Transverse colon (tissue), 4 donors: ENCODE measurements at regions not wholly inside any gene's neighbourhood (a gene's known extent, or its start where the extent isn't known, plus 50 kb on each side); places are given as distances from the start of the nearest gene placed in this dataset.
"Not testable (repeated sequence)": the region's sequence is repeated elsewhere in the genome, so short reads cannot be mapped to it uniquely, and the experiment has no call there.

Experiments used
- DNase-seq: peaks from one replicate; pipeline ENCODE4 v3.0.0-alpha.2; 2019
- H3K27ac ChIP-seq, 4 donors: fragments of 200-600 bp; sonication (generic); 2 replicates each; pipeline ENCODE4 v1.5.1; 2016 to 2018; ENCODE audit warnings: inconsistent platforms in 4 of 4
- H3K27me3 ChIP-seq: fragments of 200-600 bp; sonication (generic); 2 replicates; pipeline ENCODE4 v1.5.1; 2017; ENCODE audit warnings: inconsistent platforms
- H3K36me3 ChIP-seq, 4 donors: fragments of 200-600 bp; sonication (generic); 2 replicates each; pipeline ENCODE4 v1.5.1; 2017 to 2019; ENCODE audit warnings: inconsistent platforms in 4 of 4
- H3K4me1 ChIP-seq, 4 donors: fragments of 200-600 bp; sonication (generic); 2 replicates each; pipeline ENCODE4 v1.5.1; 2017 to 2020; ENCODE audit warnings: inconsistent platforms in 4 of 4
- H3K4me3 ChIP-seq, 4 donors: fragments of 200-600 bp; sonication (generic); 1 replicate in 1 of 4; 2 replicates in 3 of 4; pipeline versions ENCODE4 v1.5.1 to v1.6.1; 2017 to 2019; ENCODE audit warnings: inconsistent platforms in 4 of 4
- H3K9me3 ChIP-seq, 2 donors: fragments of 200-600 bp; sonication (generic); 2 replicates each; pipeline ENCODE4 v1.5.1; 2017 to 2019; ENCODE audit warnings: inconsistent platforms in 2 of 2
- EP300 ChIP-seq: sonication (generic); formaldehyde crosslinking; IDR thresholded peaks from one replicate; pipeline ENCODE4 v1.6.1; 2017; ENCODE audit warnings: antibody characterized with exemption, low read depth
- POLR2A ChIP-seq: fragments of 450-650 bp; IDR thresholded peaks from one replicate; pipeline ENCODE4 v1.6.1; 2016; ENCODE audit warnings: antibody characterized with exemption, mild to moderate bottlenecking, moderate library complexity
- POLR2AphosphoS5 ChIP-seq, 3 donors: sonication (generic); formaldehyde crosslinking; IDR thresholded peaks; one replicate each; pipeline ENCODE4 v1.6.1; 2016; ENCODE audit warnings: antibody characterized with exemption in 3 of 3
- WGBS, 2 donors: methylation state at CpG; one replicate each; pipeline ENCODE4 v1.1.5; 2018; ENCODE audit warnings: low coverage in 1 of 2; 5-methylcytosine and 5-hydroxymethylcytosine counted together
- in situ Hi-C, 4 donors: fragments of 200-750 bp; cut with MboI; loops; one replicate each; pipeline versions ENCODE4 v1.15.0 to v1.15.1; 2017; ENCODE audit warnings: low sequenced_read_pairs in 3 of 4, low pct_ligation_motif_present in 1 of 4, low pct_unique_long_range_greater_than_20kb in 1 of 4
- intact Hi-C: fragments of 100-400 bp; cut with DNase I; formaldehyde crosslinking; loops from one replicate; pipeline ENCODE4 v1.15.1; 2023; ENCODE audit warnings: low total_unique reads
- TF ChIP-seq, protein P1 (sequence below), 5 experiments: fragments of 200-600 bp in 3 of 5; fragments of 450-650 bp in 2 of 5; sonication (generic) in 3 of 5; IDR thresholded peaks; 1 replicate in 2 of 5; 2 replicates in 3 of 5; pipeline ENCODE4 v1.5.1; 2016 to 2017; ENCODE audit warnings: antibody characterized with exemption in 5 of 5, inconsistent platforms in 3 of 5, mild to moderate bottlenecking in 2 of 5, moderate library complexity in 1 of 5

DNA sequence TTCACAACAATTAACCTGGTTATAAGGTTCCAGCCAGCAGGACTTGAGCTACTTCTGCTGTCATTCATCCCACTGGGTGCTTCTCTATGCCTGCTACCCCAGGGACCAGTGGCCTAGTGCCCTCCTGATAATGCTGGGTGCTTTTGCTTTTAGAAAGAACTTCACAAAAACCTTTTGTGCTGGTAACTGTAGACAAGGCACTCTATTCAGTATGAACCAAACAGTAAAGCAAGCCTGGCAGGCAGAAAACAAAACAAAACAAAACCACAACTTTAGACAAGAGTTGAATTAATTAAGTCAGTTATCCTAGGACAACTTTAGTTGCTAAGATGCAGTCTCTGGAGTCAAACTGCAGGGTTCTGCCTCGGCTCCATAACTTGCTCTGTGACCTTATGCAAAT lies 61.9 kb upstream of the ADGRL2 start:
- H3K4me3 ChIP-seq: no peak overlapping the region
- intact Hi-C loops: no loop called here
- 57 to 64% methylated on average over 1 of the region's 1 CpG for WGBS, 2 donors

DNA sequence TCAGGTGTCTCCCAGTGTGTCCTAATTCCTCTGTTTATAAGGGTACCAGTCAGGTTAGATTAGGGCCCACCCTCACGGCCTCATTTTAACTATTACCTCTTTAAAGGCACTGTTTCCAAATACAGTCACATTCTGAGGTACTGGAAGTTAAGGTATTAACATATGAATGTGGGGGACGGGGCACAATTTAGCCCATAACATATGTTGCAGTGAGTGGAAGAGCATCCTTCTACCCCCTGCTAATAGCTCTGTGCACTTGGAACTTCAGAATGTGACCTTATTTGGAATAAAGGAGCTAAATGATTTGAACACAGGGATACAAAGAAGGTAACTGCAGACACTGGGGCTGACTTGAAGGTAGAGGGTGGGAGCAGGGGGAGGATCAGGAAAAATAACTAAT lies 67.3 kb upstream of the ADGRL2 start:
- in situ Hi-C loops: no loop called here
- no peaks in the 10 kb centered on the region for H3K9me3 ChIP-seq

More for the DNA sequence above, 61.9 kb upstream of the ADGRL2 start:
- no peaks in the 10 kb centered on the region for H3K4me1 ChIP-seq
- H3K36me3 ChIP-seq: no peaks in the 10 kb centered on the region
- H3K27me3 ChIP-seq: no peaks in the 10 kb centered on the region
- TF ChIP-seq POLR2AphosphoS5 (IDR thresholded peaks at IDR 0.05) (no peak), POLR2A (no peak), EP300 (no peak)
- TF ChIP-seq, protein P1, sequence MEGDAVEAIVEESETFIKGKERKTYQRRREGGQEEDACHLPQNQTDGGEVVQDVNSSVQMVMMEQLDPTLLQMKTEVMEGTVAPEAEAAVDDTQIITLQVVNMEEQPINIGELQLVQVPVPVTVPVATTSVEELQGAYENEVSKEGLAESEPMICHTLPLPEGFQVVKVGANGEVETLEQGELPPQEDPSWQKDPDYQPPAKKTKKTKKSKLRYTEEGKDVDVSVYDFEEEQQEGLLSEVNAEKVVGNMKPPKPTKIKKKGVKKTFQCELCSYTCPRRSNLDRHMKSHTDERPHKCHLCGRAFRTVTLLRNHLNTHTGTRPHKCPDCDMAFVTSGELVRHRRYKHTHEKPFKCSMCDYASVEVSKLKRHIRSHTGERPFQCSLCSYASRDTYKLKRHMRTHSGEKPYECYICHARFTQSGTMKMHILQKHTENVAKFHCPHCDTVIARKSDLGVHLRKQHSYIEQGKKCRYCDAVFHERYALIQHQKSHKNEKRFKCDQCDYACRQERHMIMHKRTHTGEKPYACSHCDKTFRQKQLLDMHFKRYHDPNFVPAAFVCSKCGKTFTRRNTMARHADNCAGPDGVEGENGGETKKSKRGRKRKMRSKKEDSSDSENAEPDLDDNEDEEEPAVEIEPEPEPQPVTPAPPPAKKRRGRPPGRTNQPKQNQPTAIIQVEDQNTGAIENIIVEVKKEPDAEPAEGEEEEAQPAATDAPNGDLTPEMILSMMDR (IDR thresholded peaks at IDR 0.05): no peak
- H3K9me3 ChIP-seq: no peaks in the 10 kb centered on the region
- in situ Hi-C loops: no loop called here
- DNase-seq: no peak
- H3K27ac ChIP-seq: no peak overlapping the region

DNA sequence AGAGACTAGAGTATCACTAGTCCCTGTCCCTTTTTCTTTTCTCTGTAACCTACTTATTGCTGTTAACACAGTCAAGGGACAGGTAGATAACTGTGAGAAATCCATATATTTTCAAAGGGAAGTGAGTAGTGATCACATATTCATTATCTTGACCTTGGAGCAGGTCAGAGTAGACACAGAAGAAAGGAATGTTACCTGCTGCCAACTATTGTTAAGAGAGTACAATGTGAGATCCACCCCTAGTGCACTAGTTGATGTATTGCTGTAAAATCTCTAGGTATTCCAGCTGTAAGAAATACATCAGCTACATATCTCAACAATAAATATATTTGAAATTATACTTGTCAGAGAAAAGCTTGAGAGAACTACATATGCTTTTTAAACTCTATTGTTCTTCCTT lies 68.7 kb upstream of the ADGRL2 start:
- Histone ChIP-seq H3K4me3 (no peak overlapping the region), H3K4me1 (no peaks in the 10 kb centered on the region), H3K27me3 (no peaks in the 10 kb centered on the region), H3K27ac (no peak overlapping the region), H3K9me3 (no peaks in the 10 kb centered on the region), H3K36me3 (no peaks in the 10 kb centered on the region)
- TF ChIP-seq POLR2A (no peak), EP300 (no peak), POLR2AphosphoS5 (IDR thresholded peaks at IDR 0.05) (no peak)
- TF ChIP-seq, protein P1 (IDR thresholded peaks at IDR 0.05): no peak
- in situ Hi-C loops (no loop called here), intact Hi-C loops (no loop called here)
- DNase-seq: no peak

More for the DNA sequence above, 67.3 kb upstream of the ADGRL2 start:
- H3K27ac ChIP-seq: no peak overlapping the region
- no peak for DNase-seq
- no peaks in the 10 kb centered on the region for H3K4me1 ChIP-seq
- no peaks in the 10 kb centered on the region for H3K36me3 ChIP-seq
- intact Hi-C loops: no loop called here
- H3K4me3 ChIP-seq: no peak overlapping the region
- TF ChIP-seq POLR2A (no peak), EP300 (no peak), POLR2AphosphoS5 (IDR thresholded peaks at IDR 0.05) (no peak)
- TF ChIP-seq, protein P1 (IDR thresholded peaks at IDR 0.05): no peak
- WGBS, 2 donors: 96 to 100% methylated on average over 1 to 2 of the region's 2 CpGs
- no peaks in the 10 kb centered on the region for H3K27me3 ChIP-seq

DNA sequence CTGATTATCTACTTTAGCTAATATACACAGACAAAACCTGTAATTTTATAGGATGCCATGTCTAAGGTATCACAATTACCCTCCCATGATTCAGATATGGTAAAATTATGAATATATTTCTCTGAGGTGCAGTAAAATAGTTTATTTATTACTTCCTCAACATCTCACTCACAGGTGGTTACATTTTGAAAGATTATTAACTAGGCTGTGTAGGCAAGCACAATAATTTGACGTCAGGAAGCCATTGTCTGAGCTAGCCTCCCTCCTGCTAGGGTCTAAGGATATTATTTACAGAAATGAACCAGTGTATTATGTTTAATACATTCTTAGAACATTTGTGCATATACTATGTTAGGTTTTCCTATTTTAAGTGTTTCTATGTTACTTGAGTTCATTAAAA lies 69.9 kb upstream of the ADGRL2 start:
- H3K9me3 ChIP-seq: no peaks in the 10 kb centered on the region
- in situ Hi-C loops (no loop called here), intact Hi-C loops (no loop called here)
- WGBS, 2 donors: 55 to 56% methylated on average over 1 of the region's 1 CpG
- H3K36me3 ChIP-seq: no peaks in the 10 kb centered on the region
- DNase-seq: no peak
- no peak for TF ChIP-seq POLR2A
- TF ChIP-seq EP300: no peak
- TF ChIP-seq POLR2AphosphoS5 (IDR thresholded peaks at IDR 0.05): no peak
- TF ChIP-seq, protein P1 (IDR thresholded peaks at IDR 0.05): no peak
- no peak overlapping the region for H3K4me3 ChIP-seq
- H3K27ac ChIP-seq: no peak overlapping the region
- no peaks in the 10 kb centered on the region for H3K4me1 ChIP-seq
- H3K27me3 ChIP-seq: no peaks in the 10 kb centered on the region

DNA sequence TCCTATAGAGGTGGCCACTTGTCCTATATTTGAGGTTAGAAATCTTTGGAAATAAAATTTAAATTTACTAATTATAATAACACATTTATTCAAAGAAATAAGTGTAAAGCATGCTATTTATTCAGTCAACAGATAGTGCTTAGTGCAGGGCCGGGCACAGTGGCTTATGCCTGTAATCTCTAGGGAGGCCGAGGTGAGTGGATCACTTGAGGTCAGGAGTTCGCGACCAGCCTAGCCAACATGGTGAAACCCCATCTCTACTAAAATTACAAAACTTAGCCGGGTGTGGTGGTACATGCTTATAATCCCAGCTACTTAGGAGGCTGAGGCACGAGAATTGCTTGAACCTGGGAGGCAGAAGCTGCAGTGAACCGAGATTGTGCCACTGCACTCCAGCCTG lies 70.4 kb upstream of the ADGRL2 start:
- H3K4me3 ChIP-seq, H3K36me3 ChIP-seq, H3K27me3 ChIP-seq, H3K9me3 ChIP-seq, H3K4me1 ChIP-seq, in situ Hi-C loops, intact Hi-C loops, DNase-seq, H3K27ac ChIP-seq: not testable (repeated sequence)
- 93 to 94% methylated on average over 2 to 7 of the region's 7 CpGs for WGBS, 2 donors
